ENCODE measurements at regions not wholly inside any gene's neighbourhood (a gene's known extent, or its start where the extent isn't known, plus 50 kb on each side); places are given as distances from the start of the nearest gene placed in this dataset.

DNA sequence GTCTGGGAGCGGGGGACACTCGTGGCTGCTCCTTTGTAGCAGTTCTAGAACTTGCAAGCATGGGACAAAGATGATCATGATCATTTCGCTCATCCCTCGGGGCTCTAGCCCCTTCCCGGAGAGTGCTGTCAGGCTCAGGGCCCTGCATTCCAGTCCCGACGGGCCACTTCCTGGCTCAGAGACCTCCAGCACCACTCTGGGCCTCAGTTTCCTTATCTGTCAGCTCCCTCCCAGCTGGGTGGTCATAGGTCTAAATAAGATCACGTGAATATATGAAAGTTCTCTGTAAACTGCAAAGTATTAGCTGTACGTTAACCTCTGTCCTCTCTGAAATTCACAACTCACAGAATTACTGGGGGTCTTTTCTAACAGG is 52.8 kb upstream of the SLC6A11 start:
- TF ChIP-seq, protein P1, sequence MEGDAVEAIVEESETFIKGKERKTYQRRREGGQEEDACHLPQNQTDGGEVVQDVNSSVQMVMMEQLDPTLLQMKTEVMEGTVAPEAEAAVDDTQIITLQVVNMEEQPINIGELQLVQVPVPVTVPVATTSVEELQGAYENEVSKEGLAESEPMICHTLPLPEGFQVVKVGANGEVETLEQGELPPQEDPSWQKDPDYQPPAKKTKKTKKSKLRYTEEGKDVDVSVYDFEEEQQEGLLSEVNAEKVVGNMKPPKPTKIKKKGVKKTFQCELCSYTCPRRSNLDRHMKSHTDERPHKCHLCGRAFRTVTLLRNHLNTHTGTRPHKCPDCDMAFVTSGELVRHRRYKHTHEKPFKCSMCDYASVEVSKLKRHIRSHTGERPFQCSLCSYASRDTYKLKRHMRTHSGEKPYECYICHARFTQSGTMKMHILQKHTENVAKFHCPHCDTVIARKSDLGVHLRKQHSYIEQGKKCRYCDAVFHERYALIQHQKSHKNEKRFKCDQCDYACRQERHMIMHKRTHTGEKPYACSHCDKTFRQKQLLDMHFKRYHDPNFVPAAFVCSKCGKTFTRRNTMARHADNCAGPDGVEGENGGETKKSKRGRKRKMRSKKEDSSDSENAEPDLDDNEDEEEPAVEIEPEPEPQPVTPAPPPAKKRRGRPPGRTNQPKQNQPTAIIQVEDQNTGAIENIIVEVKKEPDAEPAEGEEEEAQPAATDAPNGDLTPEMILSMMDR (conservative IDR thresholded peaks at IDR 0.05; ENCODE audit: low read length): no peak
- TF ChIP-seq EZH2phosphoT487 (IDR thresholded peaks at IDR 0.05; ENCODE audit: borderline replicate concordance, low read depth, low read length): no peak

Data from OCI-LY7 (cell line).